ENCODE measurements at regions not wholly inside any gene's neighbourhood (a gene's known extent, or its start where the extent isn't known, plus 50 kb on each side); places are given as distances from the start of the nearest gene placed in this dataset.

GRCh38 chr9:105886136-105886535 lies 191.8 kb downstream of the TMEM38B start:
- no peak for ATAC-seq
- TF ChIP-seq ZFP3 (CRISPR knock-in tag; IDR thresholded peaks at IDR 0.05) (no peak), ZNF70 (CRISPR knock-in tag; IDR thresholded peaks at IDR 0.05) (no peak), SNAI2 (CRISPR knock-in tag; IDR thresholded peaks at IDR 0.05) (no peak), ESRRG (CRISPR knock-in tag; IDR thresholded peaks at IDR 0.05) (no peak), POU6F1 (CRISPR knock-in tag; IDR thresholded peaks at IDR 0.05; ENCODE audit: borderline replicate concordance, low read depth) (no peak), TOX (CRISPR knock-in tag; IDR thresholded peaks at IDR 0.05; ENCODE audit: borderline replicate concordance) (no peak), CSDC2 (CRISPR knock-in tag; IDR thresholded peaks at IDR 0.05) (no peak), GLIS3 (CRISPR knock-in tag; IDR thresholded peaks at IDR 0.05) (no peak), TCF4 (CRISPR knock-in tag; IDR thresholded peaks at IDR 0.05; ENCODE audit: borderline replicate concordance) (no peak), ZNF565 (CRISPR knock-in tag; conservative IDR thresholded peaks at IDR 0.05; ENCODE audit: low read depth) (no peak), OSR1 (CRISPR knock-in tag; IDR thresholded peaks at IDR 0.05) (no peak), ZNF8 (CRISPR knock-in tag; IDR thresholded peaks at IDR 0.05) (no peak), ARNTL (CRISPR knock-in tag; IDR thresholded peaks at IDR 0.05; ENCODE audit: borderline replicate concordance, low read depth) (no peak), ZC3H10 (CRISPR knock-in tag; IDR thresholded peaks at IDR 0.05) (no peak), CREB5 (CRISPR knock-in tag; IDR thresholded peaks at IDR 0.05; ENCODE audit: low read depth) (no peak), BACH2 (CRISPR knock-in tag; IDR thresholded peaks at IDR 0.05; ENCODE audit: borderline replicate concordance) (no peak), ISL1 (CRISPR knock-in tag; IDR thresholded peaks at IDR 0.05) (no peak), TSHZ2 (CRISPR knock-in tag; IDR thresholded peaks at IDR 0.05) (no peak)

GRCh38 chr9:105887679-105888078 lies 193.3 kb downstream of the TMEM38B start:
- no peak for ATAC-seq
- TF ChIP-seq CSRNP3 (CRISPR knock-in tag; IDR thresholded peaks at IDR 0.05), result no peak

GRCh38 chr9:105890046-105890822 lies 195.9 kb downstream of the TMEM38B start:
- no peak for ATAC-seq
- TF ChIP-seq ISL1 (CRISPR knock-in tag; IDR thresholded peaks at IDR 0.05) (peak; percentile 56; the same call in 1 of the 2 replicates), CSDC2 (CRISPR knock-in tag; IDR thresholded peaks at IDR 0.05) (no peak)

GRCh38 chr9:105900123-105900522 lies 205.8 kb downstream of the TMEM38B start:
- ATAC-seq, result no peak
- TF ChIP-seq OSR1 (CRISPR knock-in tag; IDR thresholded peaks at IDR 0.05) (no peak), TSHZ2 (CRISPR knock-in tag; IDR thresholded peaks at IDR 0.05) (no peak), ISL1 (CRISPR knock-in tag; IDR thresholded peaks at IDR 0.05) (no peak), ZFP30 (CRISPR knock-in tag; IDR thresholded peaks at IDR 0.05) (no peak), CSDC2 (CRISPR knock-in tag; IDR thresholded peaks at IDR 0.05) (no peak), TCF4 (CRISPR knock-in tag; IDR thresholded peaks at IDR 0.05; ENCODE audit: borderline replicate concordance) (no peak), ESRRG (CRISPR knock-in tag; IDR thresholded peaks at IDR 0.05) (no peak), ZFP3 (CRISPR knock-in tag; IDR thresholded peaks at IDR 0.05) (no peak), BACH2 (CRISPR knock-in tag; IDR thresholded peaks at IDR 0.05; ENCODE audit: borderline replicate concordance) (no peak), ZNF565 (CRISPR knock-in tag; conservative IDR thresholded peaks at IDR 0.05; ENCODE audit: low read depth) (no peak), GLIS3 (CRISPR knock-in tag; IDR thresholded peaks at IDR 0.05) (no peak), ZNF8 (CRISPR knock-in tag; IDR thresholded peaks at IDR 0.05) (no peak), ZC3H10 (CRISPR knock-in tag; IDR thresholded peaks at IDR 0.05) (no peak), CREB5 (CRISPR knock-in tag; IDR thresholded peaks at IDR 0.05; ENCODE audit: low read depth) (no peak), POU6F1 (CRISPR knock-in tag; IDR thresholded peaks at IDR 0.05; ENCODE audit: borderline replicate concordance, low read depth) (no peak), ZNF70 (CRISPR knock-in tag; IDR thresholded peaks at IDR 0.05) (no peak)
